Liver (tissue), 3 donors: ENCODE measurements at regions not wholly inside any gene's neighbourhood (a gene's known extent, or its start where the extent isn't known, plus 50 kb on each side); places are given as distances from the start of the nearest gene placed in this dataset.

Experiments
- GABPA ChIP-seq, 2 donors: IDR thresholded peaks in 1 of 2; conservative IDR thresholded peaks in 1 of 2; 2 replicates each; pipeline ENCODE4 v1.6.1; 2016; ENCODE audit warnings: antibody characterized with exemption in 2 of 2, mild to moderate bottlenecking in 1 of 2, moderate library complexity in 1 of 2
- HNF4G ChIP-seq: IDR thresholded peaks from 2 replicates; pipeline ENCODE4 v1.6.1; 2016; ENCODE audit warnings: antibody characterized with exemption
- RAD21 ChIP-seq, 2 donors: IDR thresholded peaks; 2 replicates each; pipeline ENCODE4 v1.6.1; 2016; ENCODE audit warnings: antibody characterized with exemption in 2 of 2, mild to moderate bottlenecking in 2 of 2
- RXRA ChIP-seq, 2 donors: IDR thresholded peaks; 2 replicates each; pipeline ENCODE4 v1.6.1; 2017 to 2018; ENCODE audit warnings: antibody characterized with exemption in 2 of 2, mild to moderate bottlenecking in 1 of 2
- TAF1 ChIP-seq: conservative IDR thresholded peaks from 2 replicates; pipeline ENCODE4 v1.6.1; 2016; ENCODE audit warnings: antibody characterized with exemption, mild to moderate bottlenecking
- TF ChIP-seq, protein P1 (sequence below): fragments of 150-350 bp; IDR thresholded peaks from 2 replicates; pipeline ENCODE4 v1.5.1; 2017; ENCODE audit warnings: improper control_type of control experiment, low read depth, low read length; ENCODE audit not compliant: missing input control
- TF ChIP-seq, protein P2 (sequence below): IDR thresholded peaks from 2 replicates; pipeline ENCODE4 v1.6.1; 2016; ENCODE audit warnings: antibody characterized with exemption
- TF ChIP-seq, protein P3 (sequence below): IDR thresholded peaks from 2 replicates; pipeline ENCODE4 v1.6.1; 2016; ENCODE audit warnings: antibody characterized with exemption
- TF ChIP-seq, protein P4 (sequence below): IDR thresholded peaks from 2 replicates; pipeline ENCODE4 v1.6.1; 2016; ENCODE audit warnings: antibody characterized with exemption, mild to moderate bottlenecking
- donor health status: healthy.
- donor health status: healthy.

DNA sequence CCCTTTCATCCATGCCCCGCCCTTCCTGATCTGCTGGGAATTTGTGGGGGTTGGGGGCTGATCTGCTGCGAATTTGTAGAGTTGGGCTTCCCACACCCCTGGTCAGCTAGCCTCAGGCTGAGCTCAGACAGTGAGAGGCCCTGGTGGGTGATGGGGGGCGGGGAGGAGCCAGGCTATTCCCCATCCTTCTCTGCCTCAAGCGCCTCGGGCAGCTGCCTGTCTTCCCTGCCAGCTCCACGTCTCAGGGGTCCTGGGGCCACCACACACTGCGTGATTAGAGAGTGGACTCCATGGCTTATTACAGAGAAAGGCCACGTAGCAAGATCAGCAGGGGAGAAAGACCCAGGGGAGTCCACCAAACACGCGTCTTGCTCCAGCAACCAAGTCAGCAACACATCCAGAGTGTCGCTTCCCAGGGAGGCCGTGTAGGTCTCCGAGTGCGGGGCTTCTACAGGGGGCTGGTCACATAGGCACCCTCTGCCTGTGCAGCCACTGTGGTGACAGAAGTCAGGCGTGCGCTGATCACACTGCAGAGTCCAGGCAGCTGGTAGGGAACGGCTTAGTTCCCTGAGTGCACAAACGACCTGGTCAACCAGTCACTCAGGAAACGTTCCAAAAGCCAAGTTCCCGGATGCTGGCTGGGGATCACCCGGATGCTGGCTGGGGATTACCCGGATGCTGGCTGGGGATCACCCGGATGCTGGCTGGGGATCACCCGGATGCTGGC, 254.4 kb upstream of the SFSWAP start:
- TF ChIP-seq, protein P1, sequence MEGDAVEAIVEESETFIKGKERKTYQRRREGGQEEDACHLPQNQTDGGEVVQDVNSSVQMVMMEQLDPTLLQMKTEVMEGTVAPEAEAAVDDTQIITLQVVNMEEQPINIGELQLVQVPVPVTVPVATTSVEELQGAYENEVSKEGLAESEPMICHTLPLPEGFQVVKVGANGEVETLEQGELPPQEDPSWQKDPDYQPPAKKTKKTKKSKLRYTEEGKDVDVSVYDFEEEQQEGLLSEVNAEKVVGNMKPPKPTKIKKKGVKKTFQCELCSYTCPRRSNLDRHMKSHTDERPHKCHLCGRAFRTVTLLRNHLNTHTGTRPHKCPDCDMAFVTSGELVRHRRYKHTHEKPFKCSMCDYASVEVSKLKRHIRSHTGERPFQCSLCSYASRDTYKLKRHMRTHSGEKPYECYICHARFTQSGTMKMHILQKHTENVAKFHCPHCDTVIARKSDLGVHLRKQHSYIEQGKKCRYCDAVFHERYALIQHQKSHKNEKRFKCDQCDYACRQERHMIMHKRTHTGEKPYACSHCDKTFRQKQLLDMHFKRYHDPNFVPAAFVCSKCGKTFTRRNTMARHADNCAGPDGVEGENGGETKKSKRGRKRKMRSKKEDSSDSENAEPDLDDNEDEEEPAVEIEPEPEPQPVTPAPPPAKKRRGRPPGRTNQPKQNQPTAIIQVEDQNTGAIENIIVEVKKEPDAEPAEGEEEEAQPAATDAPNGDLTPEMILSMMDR, result no peak
- TF ChIP-seq, protein P2, sequence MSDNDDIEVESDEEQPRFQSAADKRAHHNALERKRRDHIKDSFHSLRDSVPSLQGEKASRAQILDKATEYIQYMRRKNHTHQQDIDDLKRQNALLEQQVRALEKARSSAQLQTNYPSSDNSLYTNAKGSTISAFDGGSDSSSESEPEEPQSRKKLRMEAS, result no peak
- TF ChIP-seq GABPA (IDR thresholded peaks at IDR 0.05 in 1 of 2, conservative IDR thresholded peaks at IDR 0.05 in 1 of 2) (no peak), TAF1 (no peak), RXRA (IDR thresholded peaks at IDR 0.05) (no peak), HNF4G (no peak), RAD21 (IDR thresholded peaks at IDR 0.05) (no peak)
- TF ChIP-seq, protein P3, sequence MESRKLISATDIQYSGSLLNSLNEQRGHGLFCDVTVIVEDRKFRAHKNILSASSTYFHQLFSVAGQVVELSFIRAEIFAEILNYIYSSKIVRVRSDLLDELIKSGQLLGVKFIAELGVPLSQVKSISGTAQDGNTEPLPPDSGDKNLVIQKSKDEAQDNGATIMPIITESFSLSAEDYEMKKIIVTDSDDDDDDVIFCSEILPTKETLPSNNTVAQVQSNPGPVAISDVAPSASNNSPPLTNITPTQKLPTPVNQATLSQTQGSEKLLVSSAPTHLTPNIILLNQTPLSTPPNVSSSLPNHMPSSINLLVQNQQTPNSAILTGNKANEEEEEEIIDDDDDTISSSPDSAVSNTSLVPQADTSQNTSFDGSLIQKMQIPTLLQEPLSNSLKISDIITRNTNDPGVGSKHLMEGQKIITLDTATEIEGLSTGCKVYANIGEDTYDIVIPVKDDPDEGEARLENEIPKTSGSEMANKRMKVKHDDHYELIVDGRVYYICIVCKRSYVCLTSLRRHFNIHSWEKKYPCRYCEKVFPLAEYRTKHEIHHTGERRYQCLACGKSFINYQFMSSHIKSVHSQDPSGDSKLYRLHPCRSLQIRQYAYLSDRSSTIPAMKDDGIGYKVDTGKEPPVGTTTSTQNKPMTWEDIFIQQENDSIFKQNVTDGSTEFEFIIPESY, result no peak
- TF ChIP-seq, protein P4, sequence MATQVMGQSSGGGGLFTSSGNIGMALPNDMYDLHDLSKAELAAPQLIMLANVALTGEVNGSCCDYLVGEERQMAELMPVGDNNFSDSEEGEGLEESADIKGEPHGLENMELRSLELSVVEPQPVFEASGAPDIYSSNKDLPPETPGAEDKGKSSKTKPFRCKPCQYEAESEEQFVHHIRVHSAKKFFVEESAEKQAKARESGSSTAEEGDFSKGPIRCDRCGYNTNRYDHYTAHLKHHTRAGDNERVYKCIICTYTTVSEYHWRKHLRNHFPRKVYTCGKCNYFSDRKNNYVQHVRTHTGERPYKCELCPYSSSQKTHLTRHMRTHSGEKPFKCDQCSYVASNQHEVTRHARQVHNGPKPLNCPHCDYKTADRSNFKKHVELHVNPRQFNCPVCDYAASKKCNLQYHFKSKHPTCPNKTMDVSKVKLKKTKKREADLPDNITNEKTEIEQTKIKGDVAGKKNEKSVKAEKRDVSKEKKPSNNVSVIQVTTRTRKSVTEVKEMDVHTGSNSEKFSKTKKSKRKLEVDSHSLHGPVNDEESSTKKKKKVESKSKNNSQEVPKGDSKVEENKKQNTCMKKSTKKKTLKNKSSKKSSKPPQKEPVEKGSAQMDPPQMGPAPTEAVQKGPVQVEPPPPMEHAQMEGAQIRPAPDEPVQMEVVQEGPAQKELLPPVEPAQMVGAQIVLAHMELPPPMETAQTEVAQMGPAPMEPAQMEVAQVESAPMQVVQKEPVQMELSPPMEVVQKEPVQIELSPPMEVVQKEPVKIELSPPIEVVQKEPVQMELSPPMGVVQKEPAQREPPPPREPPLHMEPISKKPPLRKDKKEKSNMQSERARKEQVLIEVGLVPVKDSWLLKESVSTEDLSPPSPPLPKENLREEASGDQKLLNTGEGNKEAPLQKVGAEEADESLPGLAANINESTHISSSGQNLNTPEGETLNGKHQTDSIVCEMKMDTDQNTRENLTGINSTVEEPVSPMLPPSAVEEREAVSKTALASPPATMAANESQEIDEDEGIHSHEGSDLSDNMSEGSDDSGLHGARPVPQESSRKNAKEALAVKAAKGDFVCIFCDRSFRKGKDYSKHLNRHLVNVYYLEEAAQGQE, result no peak
